GM12878 (cell line): ENCODE measurements at regions not wholly inside any gene's neighbourhood (a gene's known extent, or its start where the extent isn't known, plus 50 kb on each side); places are given as distances from the start of the nearest gene placed in this dataset.

Experiments
- ATAC-seq: fragments of 200-7000 bp; cut with Tn5 transposase; 3 replicates; pipeline ENCODE4 v1.9.1; 2020; ENCODE audit warnings: mild to moderate bottlenecking, moderate library complexity
- BruUV-seq: library from RNA; stranded (reverse); fragments of 400-500 nt; replicated peaks from 2 replicates; lab custom pipeline; 2021; lab: Mats Ljungman, UMichigan
- CTCF ChIA-PET: fragments of 300-600 bp; sonication (Branson Sonifier 250); formaldehyde crosslinking; extraction: SDS; loops from one replicate; lab custom pipeline; 2021; ENCODE audit warnings: inconsistent platforms; lab: Yijun Ruan, JAX
- POLR2A ChIA-PET: fragments of 350-600 bp; formaldehyde crosslinking; extraction: SDS; loops from one replicate; lab custom pipeline; 2021; ENCODE audit warnings: inconsistent platforms; lab: Charles Lee
- RAD21 ChIA-PET: fragments of 300-600 bp; sonication (Branson Sonifier 250); formaldehyde crosslinking; loops from one replicate; lab custom pipeline; 2023; ENCODE audit warnings: antibody characterized with exemption; ENCODE audit not compliant: unreplicated experiment; lab: Charles Lee
- SMC1A ChIA-PET: fragments of 300-600 bp; sonication (Branson Sonifier 250); formaldehyde crosslinking; loops from one replicate; lab custom pipeline; 2023; ENCODE audit not compliant: unreplicated experiment, uncharacterized antibody; lab: Charles Lee
- DNase-seq: peaks from one replicate; pipeline ENCODE4 v3.0.0-alpha.2; 2011; ENCODE audit warnings: low read depth, low spot score
- FAIRE-seq: peaks from 3 replicates; lab custom pipeline; 2011; peaks lifted over from hg19 to GRCh38; lab: Jason Lieb, UNC
- H2AFZ ChIP-seq: 2 replicates; pipeline ENCODE4 v1.6.0; 2011; ENCODE audit warnings: low read depth, low read length, control low read depth; ENCODE audit not compliant: control insufficient read depth
- H3K27ac ChIP-seq: 2 replicates; pipeline ENCODE4 v1.5.1; 2011; ENCODE audit warnings: control low read depth; ENCODE audit not compliant: control insufficient read depth, insufficient read depth
- H3K27me3 ChIP-seq, 2 experiments: replicated peaks in 1 of 2; 2 replicates each; pipeline versions ENCODE4 v1.6.0 to v1.6.1; 2011; ENCODE audit warnings: low read length in 1 of 2; ENCODE audit not compliant: control insufficient read depth in 2 of 2, insufficient read depth in 2 of 2
- H3K36me3 ChIP-seq, 2 experiments: 2 replicates each; pipeline ENCODE4 v1.5.1; 2011; ENCODE audit warnings: low read length in 1 of 2; ENCODE audit not compliant: control insufficient read depth in 2 of 2, insufficient read depth in 2 of 2
- H3K4me1 ChIP-seq: 2 replicates; pipeline ENCODE4 v1.6.1; 2011; ENCODE audit warnings: mild to moderate bottlenecking, low read length, moderate library complexity, mixed read lengths; ENCODE audit not compliant: control insufficient read depth, insufficient read depth
- H3K4me2 ChIP-seq: 2 replicates; pipeline ENCODE4 v1.6.0; 2011; ENCODE audit warnings: control low read depth; ENCODE audit not compliant: control insufficient read depth, insufficient read depth
- H3K4me3 ChIP-seq: fragments of 200-600 bp; sonication (generic); 2 replicates; pipeline ENCODE4 v1.5.1; 2016
- H3K79me2 ChIP-seq: 2 replicates; pipeline ENCODE4 v1.6.0; 2011; ENCODE audit warnings: low read length; ENCODE audit not compliant: control insufficient read depth, insufficient read depth
- H3K9ac ChIP-seq: 2 replicates; pipeline ENCODE4 v1.8.0; 2011; ENCODE audit warnings: low read length, control low read depth, mixed read lengths; ENCODE audit not compliant: control insufficient read depth, insufficient read depth
- H3K9me3 ChIP-seq: replicated peaks from 3 replicates; pipeline ENCODE4 v1.5.1; 2011; ENCODE audit warnings: mild to moderate bottlenecking, low read length; ENCODE audit not compliant: control insufficient read depth, insufficient read depth
- H4K20me1 ChIP-seq: 2 replicates; pipeline ENCODE4 v1.6.0; 2011; ENCODE audit not compliant: control insufficient read depth, insufficient read depth
- ATF2 ChIP-seq: IDR thresholded peaks from 2 replicates; pipeline ENCODE4 v1.6.1; 2012; ENCODE audit warnings: low read length, inconsistent platforms
- BCL11A ChIP-seq: IDR thresholded peaks from 2 replicates; pipeline ENCODE4 v1.6.1; 2011; ENCODE audit warnings: low read depth, low read length
- BCL3 ChIP-seq: IDR thresholded peaks from 2 replicates; pipeline ENCODE4 v1.6.1; 2011; ENCODE audit warnings: borderline replicate concordance, low read depth, mild to moderate bottlenecking, moderate library complexity, low read length; ENCODE audit not compliant: insufficient read depth, poor library complexity, severe bottlenecking
- CREM ChIP-seq: IDR thresholded peaks from 2 replicates; pipeline ENCODE4 v1.6.1; 2014; ENCODE audit warnings: antibody characterized with exemption, low read depth
- EED ChIP-seq: sonication (generic); IDR thresholded peaks from 2 replicates; pipeline ENCODE4 v1.6.1; 2016; ENCODE audit warnings: antibody characterized with exemption, low read depth
- FOXM1 ChIP-seq: IDR thresholded peaks from 2 replicates; pipeline ENCODE4 v1.6.1; 2012; ENCODE audit warnings: low read depth, mild to moderate bottlenecking, inconsistent platforms, low read length, moderate library complexity
- GABPA ChIP-seq: IDR thresholded peaks from 2 replicates; pipeline ENCODE4 v1.6.1; 2014; ENCODE audit warnings: antibody characterized with exemption, low read depth, mild to moderate bottlenecking, inconsistent platforms
- IRF4 ChIP-seq: IDR thresholded peaks from 2 replicates; pipeline ENCODE4 v1.6.1; 2011; ENCODE audit warnings: low read depth, low read length
- JUNB ChIP-seq: IDR thresholded peaks from 2 replicates; pipeline ENCODE4 v1.6.1; 2016; ENCODE audit warnings: antibody characterized with exemption, mild to moderate bottlenecking
- MEF2A ChIP-seq: IDR thresholded peaks from 2 replicates; pipeline ENCODE4 v1.6.1; 2011; ENCODE audit warnings: low read depth, mild to moderate bottlenecking, low read length, moderate library complexity; ENCODE audit not compliant: insufficient read depth
- MTA3 ChIP-seq: IDR thresholded peaks from 2 replicates; pipeline ENCODE4 v1.6.1; 2012; ENCODE audit warnings: low read length, inconsistent platforms, borderline replicate concordance
- MXI1 ChIP-seq: fragments of 150-350 bp; IDR thresholded peaks from 2 replicates; pipeline ENCODE4 v1.6.1; 2011; ENCODE audit warnings: low read depth, mild to moderate bottlenecking, inconsistent platforms, low read length, improper control_type of control experiment
- NFIC ChIP-seq: IDR thresholded peaks from 2 replicates; pipeline ENCODE4 v1.6.1; 2012; ENCODE audit warnings: low read depth, mild to moderate bottlenecking, inconsistent platforms, low read length, moderate library complexity
- RUNX3 ChIP-seq: IDR thresholded peaks from 2 replicates; pipeline ENCODE4 v1.6.1; 2012; ENCODE audit warnings: low read length, inconsistent platforms
- SMARCA5 ChIP-seq: fragments of 450-650 bp; IDR thresholded peaks from 2 replicates; pipeline ENCODE4 v1.6.1; 2017; ENCODE audit warnings: mild to moderate bottlenecking
- SPI1 ChIP-seq: IDR thresholded peaks from 2 replicates; pipeline ENCODE4 v1.6.1; 2011; ENCODE audit warnings: low read depth, mild to moderate bottlenecking, low read length, moderate library complexity, borderline replicate concordance; ENCODE audit not compliant: insufficient read depth
- WGBS: methylation state at CpG from one replicate; pipeline ENCODE4 v1.1.6; 2016; ENCODE audit warnings: low lambda C conversion rate; ENCODE audit not compliant: insufficient replicate concordance, insufficient coverage; ENCODE audit errors: missing lambda C conversion rate; 5-methylcytosine and 5-hydroxymethylcytosine counted together
- in situ Hi-C: fragments of 300-500 bp; cut with MboI; formaldehyde crosslinking; loops from 9 replicates; pipeline ENCODE4 v1.14.3; 2018; ENCODE audit warnings: mixed read lengths
- intact Hi-C: fragments of 100-400 bp; cut with micrococcal nuclease; formaldehyde crosslinking; loops from one replicate; pipeline ENCODE4 v1.14.2; 2022; ENCODE audit not compliant: unreplicated experiment

GRCh38 chr3:144556392-144556791, 584.8 kb downstream of the DIPK2A start:
- WGBS: 3% methylated on average over 3 of the region's 3 CpGs
- FAIRE-seq: peak; percentile 66

More at GRCh38 chr3:144556392-144556791, 584.8 kb downstream of the DIPK2A start:
- ChIA-PET POLR2A (no interaction called here), SMC1A (no interaction called here), CTCF (no interaction called here), RAD21 (no interaction called here)
- no peak overlapping the region for H3K4me3 ChIP-seq
- DNase-seq (peak; percentile 44), ATAC-seq (peak; percentile 53)
- H4K20me1 ChIP-seq: no peaks in the 10 kb centered on the region
- no peaks in the 10 kb centered on the region for H3K27me3 ChIP-seq
- H3K9ac ChIP-seq: no peak overlapping the region
- no peaks in the 10 kb centered on the region for H3K4me1 ChIP-seq
- no peaks in the 10 kb centered on the region for H3K79me2 ChIP-seq
- no peak overlapping the region for H2AFZ ChIP-seq
- no peaks in the 10 kb centered on the region for H3K9me3 ChIP-seq
- intact Hi-C loops: no loop called here
- no peak overlapping the region for H3K4me2 ChIP-seq
- no peak overlapping the region for H3K27ac ChIP-seq
- no TSS peak for BruUV-seq
- in situ Hi-C loops: no loop called here
- H3K36me3 ChIP-seq: no peaks in the 10 kb centered on the region
- TF ChIP-seq MEF2A: peak; percentile 93
- TF ChIP-seq MXI1: no peak
- TF ChIP-seq RUNX3: peak; percentile 97
- TF ChIP-seq FOXM1: peak; percentile 73; the same call in 1 of the 2 replicates
- TF ChIP-seq JUNB: peak; percentile 89
- peak; percentile 82 for TF ChIP-seq IRF4
- TF ChIP-seq SMARCA5: no peak
- no peak for TF ChIP-seq BCL3
- peak; percentile 45; the same call in 1 of the 2 replicates for TF ChIP-seq GABPA
- TF ChIP-seq CREM: peak; percentile 44; the same call in 1 of the 2 replicates
- TF ChIP-seq BCL11A: peak; percentile 52; the same call in 1 of the 2 replicates
- peak; percentile 88 for TF ChIP-seq NFIC
- TF ChIP-seq EED: peak; percentile 62
- TF ChIP-seq SPI1: no peak
- TF ChIP-seq ATF2: peak; percentile 86
- peak; percentile 52; the same call in 1 of the 2 replicates for TF ChIP-seq MTA3
- TF ChIP-seq, all 136 proteins: peak for 12
